GM12878 (cell line): ENCODE measurements at regions not wholly inside any gene's neighbourhood (a gene's known extent, or its start where the extent isn't known, plus 50 kb on each side); places are given as distances from the start of the nearest gene placed in this dataset.

Source experiments
- ATAC-seq: fragments of 200-7000 bp; cut with Tn5 transposase; 3 replicates; pipeline ENCODE4 v1.9.1; 2020; ENCODE audit warnings: mild to moderate bottlenecking, moderate library complexity
- BruUV-seq: library from RNA; stranded (reverse); fragments of 400-500 nt; replicated peaks from 2 replicates; lab custom pipeline; 2021; lab: Mats Ljungman, UMichigan
- CTCF ChIA-PET: fragments of 300-600 bp; sonication (Branson Sonifier 250); formaldehyde crosslinking; extraction: SDS; loops from one replicate; lab custom pipeline; 2021; ENCODE audit warnings: inconsistent platforms; lab: Yijun Ruan, JAX
- POLR2A ChIA-PET: fragments of 350-600 bp; formaldehyde crosslinking; extraction: SDS; loops from one replicate; lab custom pipeline; 2021; ENCODE audit warnings: inconsistent platforms; lab: Charles Lee
- RAD21 ChIA-PET: fragments of 300-600 bp; sonication (Branson Sonifier 250); formaldehyde crosslinking; loops from one replicate; lab custom pipeline; 2023; ENCODE audit warnings: antibody characterized with exemption; ENCODE audit not compliant: unreplicated experiment; lab: Charles Lee
- SMC1A ChIA-PET: fragments of 300-600 bp; sonication (Branson Sonifier 250); formaldehyde crosslinking; loops from one replicate; lab custom pipeline; 2023; ENCODE audit not compliant: unreplicated experiment, uncharacterized antibody; lab: Charles Lee
- DNase-seq: peaks from one replicate; pipeline ENCODE4 v3.0.0-alpha.2; 2011; ENCODE audit warnings: low read depth, low spot score
- FAIRE-seq: peaks from 3 replicates; lab custom pipeline; 2011; peaks lifted over from hg19 to GRCh38; lab: Jason Lieb, UNC
- H2AFZ ChIP-seq: 2 replicates; pipeline ENCODE4 v1.6.0; 2011; ENCODE audit warnings: low read depth, low read length, control low read depth; ENCODE audit not compliant: control insufficient read depth
- H3K27ac ChIP-seq: 2 replicates; pipeline ENCODE4 v1.5.1; 2011; ENCODE audit warnings: control low read depth; ENCODE audit not compliant: control insufficient read depth, insufficient read depth
- H3K27me3 ChIP-seq, 2 experiments: replicated peaks in 1 of 2; 2 replicates each; pipeline versions ENCODE4 v1.6.0 to v1.6.1; 2011; ENCODE audit warnings: low read length in 1 of 2; ENCODE audit not compliant: control insufficient read depth in 2 of 2, insufficient read depth in 2 of 2
- H3K36me3 ChIP-seq, 2 experiments: 2 replicates each; pipeline ENCODE4 v1.5.1; 2011; ENCODE audit warnings: low read length in 1 of 2; ENCODE audit not compliant: control insufficient read depth in 2 of 2, insufficient read depth in 2 of 2
- H3K4me1 ChIP-seq: 2 replicates; pipeline ENCODE4 v1.6.1; 2011; ENCODE audit warnings: mild to moderate bottlenecking, low read length, moderate library complexity, mixed read lengths; ENCODE audit not compliant: control insufficient read depth, insufficient read depth
- H3K4me2 ChIP-seq: 2 replicates; pipeline ENCODE4 v1.6.0; 2011; ENCODE audit warnings: control low read depth; ENCODE audit not compliant: control insufficient read depth, insufficient read depth
- H3K4me3 ChIP-seq: fragments of 200-600 bp; sonication (generic); 2 replicates; pipeline ENCODE4 v1.5.1; 2016
- H3K79me2 ChIP-seq: 2 replicates; pipeline ENCODE4 v1.6.0; 2011; ENCODE audit warnings: low read length; ENCODE audit not compliant: control insufficient read depth, insufficient read depth
- H3K9ac ChIP-seq: 2 replicates; pipeline ENCODE4 v1.8.0; 2011; ENCODE audit warnings: low read length, control low read depth, mixed read lengths; ENCODE audit not compliant: control insufficient read depth, insufficient read depth
- H3K9me3 ChIP-seq: replicated peaks from 3 replicates; pipeline ENCODE4 v1.5.1; 2011; ENCODE audit warnings: mild to moderate bottlenecking, low read length; ENCODE audit not compliant: control insufficient read depth, insufficient read depth
- H4K20me1 ChIP-seq: 2 replicates; pipeline ENCODE4 v1.6.0; 2011; ENCODE audit not compliant: control insufficient read depth, insufficient read depth
- BACH1 ChIP-seq: fragments of 450-650 bp; IDR thresholded peaks from 2 replicates; pipeline ENCODE4 v1.6.1; 2017; ENCODE audit warnings: mild to moderate bottlenecking, borderline replicate concordance
- BHLHE40 ChIP-seq, 2 experiments: fragments of 450-650 bp in 1 of 2; IDR thresholded peaks; 2 replicates each; pipeline ENCODE4 v1.6.1; 2011 to 2017; ENCODE audit warnings: low read depth in 2 of 2, borderline replicate concordance in 1 of 2, improper control_type of control experiment in 1 of 2, low read length in 1 of 2, mild to moderate bottlenecking in 1 of 2
- CHD4 ChIP-seq: fragments of 200-600 bp; sonication (generic); IDR thresholded peaks from 2 replicates; pipeline ENCODE4 v1.6.1; 2016; ENCODE audit warnings: mild to moderate bottlenecking
- ESRRA ChIP-seq: IDR thresholded peaks from 2 replicates; pipeline ENCODE4 v1.6.1; 2012; ENCODE audit warnings: mild to moderate bottlenecking, low read length, improper control_type of control experiment
- IRF4 ChIP-seq: IDR thresholded peaks from 2 replicates; pipeline ENCODE4 v1.6.1; 2011; ENCODE audit warnings: low read depth, low read length
- MEF2A ChIP-seq: IDR thresholded peaks from 2 replicates; pipeline ENCODE4 v1.6.1; 2011; ENCODE audit warnings: low read depth, mild to moderate bottlenecking, low read length, moderate library complexity; ENCODE audit not compliant: insufficient read depth
- NFIC ChIP-seq: IDR thresholded peaks from 2 replicates; pipeline ENCODE4 v1.6.1; 2012; ENCODE audit warnings: low read depth, mild to moderate bottlenecking, inconsistent platforms, low read length, moderate library complexity
- SIN3A ChIP-seq: IDR thresholded peaks from 2 replicates; pipeline ENCODE4 v1.6.1; 2012; ENCODE audit warnings: low read depth, low read length, improper control_type of control experiment
- SMC3 ChIP-seq: IDR thresholded peaks from 2 replicates; pipeline ENCODE4 v1.6.1; 2011; ENCODE audit warnings: low read length, improper control_type of control experiment, borderline replicate concordance
- SP1 ChIP-seq: IDR thresholded peaks from one replicate; pipeline ENCODE4 v1.6.1; 2011; ENCODE audit warnings: low read depth, low read length
- SREBF2 ChIP-seq: IDR thresholded peaks from 2 replicates; pipeline ENCODE4 v1.6.1; 2012; ENCODE audit warnings: mild to moderate bottlenecking, low read length
- WGBS: methylation state at CpG from one replicate; pipeline ENCODE4 v1.1.6; 2016; ENCODE audit warnings: low lambda C conversion rate; ENCODE audit not compliant: insufficient replicate concordance, insufficient coverage; ENCODE audit errors: missing lambda C conversion rate; 5-methylcytosine and 5-hydroxymethylcytosine counted together
- in situ Hi-C: fragments of 300-500 bp; cut with MboI; formaldehyde crosslinking; loops from 9 replicates; pipeline ENCODE4 v1.14.3; 2018; ENCODE audit warnings: mixed read lengths
- intact Hi-C: fragments of 100-400 bp; cut with micrococcal nuclease; formaldehyde crosslinking; loops from one replicate; pipeline ENCODE4 v1.14.2; 2022; ENCODE audit not compliant: unreplicated experiment
- TF ChIP-seq, protein P1 (sequence below): fragments of 450-650 bp; IDR thresholded peaks from 2 replicates; pipeline ENCODE4 v1.6.1; 2017; ENCODE audit warnings: mild to moderate bottlenecking
- TF ChIP-seq, protein P2 (sequence below): IDR thresholded peaks from 2 replicates; pipeline ENCODE4 v1.6.1; 2011; ENCODE audit warnings: mild to moderate bottlenecking, low read depth, low read length, moderate library complexity; ENCODE audit not compliant: insufficient replicate concordance
- TF ChIP-seq, protein P3 (sequence below): fragments of 450-650 bp; IDR thresholded peaks from 2 replicates; pipeline ENCODE4 v1.6.1; 2014; ENCODE audit warnings: mild to moderate bottlenecking

DNA sequence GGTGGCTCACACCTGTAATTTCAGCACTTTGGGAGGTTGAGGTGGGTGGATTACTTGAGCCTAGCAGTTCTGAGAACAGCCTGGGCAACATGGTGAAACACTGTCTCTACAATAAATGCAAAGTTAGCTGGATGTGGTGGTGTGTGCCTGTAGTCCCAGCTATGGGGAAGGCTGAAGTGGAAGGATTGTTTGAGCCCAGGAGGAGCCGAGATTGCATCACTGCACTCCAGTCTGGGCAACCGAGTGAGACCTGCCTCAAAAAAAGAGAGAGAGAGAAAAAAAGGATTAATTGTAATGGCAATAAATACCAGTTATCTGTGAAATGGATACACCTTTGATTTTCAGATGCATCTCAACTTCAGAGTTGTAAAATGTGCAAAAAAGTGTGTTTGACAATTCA is 58.8 kb downstream of the SPRY1 start:
- H3K9ac ChIP-seq: no peak overlapping the region
- TF ChIP-seq CHD4 (no peak), SREBF2 (no peak)
- TF ChIP-seq, all 136 proteins: peak for 0
- SMC1A ChIA-PET: interaction anchor here (0.6 to 1.3 kb wide), 4 partner anchors 20 to 352 kb away, joined by 3 read pairs; no protein-coding TSS in a partner anchor
- H2AFZ ChIP-seq: no peak overlapping the region
- in situ Hi-C loops (no loop called here), intact Hi-C loops (no loop called here)
- DNase-seq (no peak), FAIRE-seq (peak; percentile 54), ATAC-seq (no peak)
- no peaks in the 10 kb centered on the region for H4K20me1 ChIP-seq
- H3K4me2 ChIP-seq: no peak overlapping the region
- H3K4me1 ChIP-seq: peaks cover 1% of the 10 kb centered on the region
- BruUV-seq: no TSS peak
- RAD21 ChIA-PET: interaction anchor here (0.9 kb wide), 1 partner anchor 10 kb away, joined by 3 read pairs; no protein-coding TSS in a partner anchor
- POLR2A ChIA-PET: no interaction called here
- WGBS: 56% methylated on average over 2 of the region's 2 CpGs
- H3K4me3 ChIP-seq: no peak overlapping the region
- H3K9me3 ChIP-seq: no peaks in the 10 kb centered on the region; the same call in 2 of the 3 replicates
- no peak overlapping the region for H3K27ac ChIP-seq
- no peaks in the 10 kb centered on the region for H3K79me2 ChIP-seq
- H3K27me3 ChIP-seq: no peaks in the 10 kb centered on the region; a peak in 1 of 4 replicates
- H3K36me3 ChIP-seq: no peaks in the 10 kb centered on the region
- CTCF ChIA-PET: interaction anchor here (0.7 to 0.8 kb wide), 2 partner anchors 72 to 153 kb away, joined by 3 read pairs; no protein-coding TSS in a partner anchor

DNA sequence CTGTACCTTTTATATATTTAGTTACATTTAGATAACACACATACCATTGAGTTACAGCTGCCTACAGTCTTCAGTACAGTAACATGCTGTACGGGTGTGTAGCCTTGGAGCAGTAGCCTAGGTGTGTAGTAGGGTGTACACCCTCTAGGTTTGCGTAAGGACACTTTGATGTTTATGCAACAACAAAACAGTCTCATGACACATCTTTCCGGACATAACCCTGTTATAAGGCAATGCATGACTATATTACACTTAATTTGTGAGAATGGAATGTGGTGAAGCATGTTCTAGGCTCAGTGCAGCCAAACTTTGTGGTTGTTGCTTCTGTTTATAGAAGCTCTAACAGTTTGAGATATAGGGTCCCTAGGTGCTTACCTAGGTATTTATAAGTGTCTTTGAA is 65.4 kb downstream of the SPRY1 start:
- intact Hi-C loops: no loop called here
- ChIA-PET SMC1A (interaction anchor here (1.1 to 2.2 kb wide), 5 partner anchors 10 to 52 kb away, joined by 3 to 9 read pairs (median 6); no protein-coding TSS in a partner anchor), POLR2A (no interaction called here), RAD21 (no interaction called here), CTCF (interaction anchor here (0.6 to 1.2 kb wide), 4 partner anchors 62 to 712 kb away, joined by 3 to 4 read pairs (median 3); no protein-coding TSS in a partner anchor)
- no peaks in the 10 kb centered on the region; a peak in 1 of 4 replicates for H3K27me3 ChIP-seq
- no peak for FAIRE-seq
- H4K20me1 ChIP-seq: no peaks in the 10 kb centered on the region
- DNase-seq: no peak
- no peak for ATAC-seq
- no peaks in the 10 kb centered on the region for H3K36me3 ChIP-seq
- no peaks in the 10 kb centered on the region for H3K4me1 ChIP-seq
- H3K27ac ChIP-seq: no peak overlapping the region
- no peaks in the 10 kb centered on the region for H3K79me2 ChIP-seq
- H3K4me3 ChIP-seq: no peak overlapping the region
- H2AFZ ChIP-seq: no peak overlapping the region
- H3K9me3 ChIP-seq: no peaks in the 10 kb centered on the region
- in situ Hi-C loops: no loop called here
- WGBS: 54% methylated on average over 3 of the region's 3 CpGs
- BruUV-seq: no TSS peak
- no peak overlapping the region for H3K4me2 ChIP-seq
- H3K9ac ChIP-seq: no peak overlapping the region
- TF ChIP-seq ESRRA (no peak), SP1 (no peak), BHLHE40 (IDR thresholded peaks at IDR 0.05; ENCODE audit: borderline replicate concordance in 1 of 2, low read depth in 2 of 2, low read length in 1 of 2) (no peak), NFIC (no peak), MEF2A (no peak), BACH1 (no peak), SREBF2 (no peak), SIN3A (no peak), IRF4 (no peak), SMC3 (no peak)
- TF ChIP-seq, protein P1, sequence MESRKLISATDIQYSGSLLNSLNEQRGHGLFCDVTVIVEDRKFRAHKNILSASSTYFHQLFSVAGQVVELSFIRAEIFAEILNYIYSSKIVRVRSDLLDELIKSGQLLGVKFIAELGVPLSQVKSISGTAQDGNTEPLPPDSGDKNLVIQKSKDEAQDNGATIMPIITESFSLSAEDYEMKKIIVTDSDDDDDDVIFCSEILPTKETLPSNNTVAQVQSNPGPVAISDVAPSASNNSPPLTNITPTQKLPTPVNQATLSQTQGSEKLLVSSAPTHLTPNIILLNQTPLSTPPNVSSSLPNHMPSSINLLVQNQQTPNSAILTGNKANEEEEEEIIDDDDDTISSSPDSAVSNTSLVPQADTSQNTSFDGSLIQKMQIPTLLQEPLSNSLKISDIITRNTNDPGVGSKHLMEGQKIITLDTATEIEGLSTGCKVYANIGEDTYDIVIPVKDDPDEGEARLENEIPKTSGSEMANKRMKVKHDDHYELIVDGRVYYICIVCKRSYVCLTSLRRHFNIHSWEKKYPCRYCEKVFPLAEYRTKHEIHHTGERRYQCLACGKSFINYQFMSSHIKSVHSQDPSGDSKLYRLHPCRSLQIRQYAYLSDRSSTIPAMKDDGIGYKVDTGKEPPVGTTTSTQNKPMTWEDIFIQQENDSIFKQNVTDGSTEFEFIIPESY: no peak
- TF ChIP-seq, protein P2, sequence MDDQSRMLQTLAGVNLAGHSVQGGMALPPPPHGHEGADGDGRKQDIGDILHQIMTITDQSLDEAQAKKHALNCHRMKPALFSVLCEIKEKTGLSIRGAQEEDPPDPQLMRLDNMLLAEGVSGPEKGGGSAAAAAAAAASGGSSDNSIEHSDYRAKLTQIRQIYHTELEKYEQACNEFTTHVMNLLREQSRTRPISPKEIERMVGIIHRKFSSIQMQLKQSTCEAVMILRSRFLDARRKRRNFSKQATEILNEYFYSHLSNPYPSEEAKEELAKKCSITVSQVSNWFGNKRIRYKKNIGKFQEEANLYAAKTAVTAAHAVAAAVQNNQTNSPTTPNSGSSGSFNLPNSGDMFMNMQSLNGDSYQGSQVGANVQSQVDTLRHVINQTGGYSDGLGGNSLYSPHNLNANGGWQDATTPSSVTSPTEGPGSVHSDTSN: no peak
- TF ChIP-seq, protein P3, sequence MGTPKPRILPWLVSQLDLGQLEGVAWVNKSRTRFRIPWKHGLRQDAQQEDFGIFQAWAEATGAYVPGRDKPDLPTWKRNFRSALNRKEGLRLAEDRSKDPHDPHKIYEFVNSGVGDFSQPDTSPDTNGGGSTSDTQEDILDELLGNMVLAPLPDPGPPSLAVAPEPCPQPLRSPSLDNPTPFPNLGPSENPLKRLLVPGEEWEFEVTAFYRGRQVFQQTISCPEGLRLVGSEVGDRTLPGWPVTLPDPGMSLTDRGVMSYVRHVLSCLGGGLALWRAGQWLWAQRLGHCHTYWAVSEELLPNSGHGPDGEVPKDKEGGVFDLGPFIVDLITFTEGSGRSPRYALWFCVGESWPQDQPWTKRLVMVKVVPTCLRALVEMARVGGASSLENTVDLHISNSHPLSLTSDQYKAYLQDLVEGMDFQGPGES: no peak
